Prostate gland (tissue), 2 donors: ENCODE measurements at regions not wholly inside any gene's neighbourhood (a gene's known extent, or its start where the extent isn't known, plus 50 kb on each side); places are given as distances from the start of the nearest gene placed in this dataset.

Experiments
- POLR2A ChIP-seq: fragments of 450-650 bp; IDR thresholded peaks from one replicate; pipeline ENCODE4 v1.6.1; 2016; ENCODE audit warnings: antibody characterized with exemption, mild to moderate bottlenecking
- POLR2AphosphoS5 ChIP-seq: sonication (generic); formaldehyde crosslinking; IDR thresholded peaks from one replicate; pipeline ENCODE4 v1.6.1; 2017; ENCODE audit warnings: antibody characterized with exemption
- TF ChIP-seq, protein P1 (sequence below), 4 experiments: fragments of 200-600 bp in 2 of 4; fragments of 450-650 bp in 2 of 4; sonication (generic) in 2 of 4; IDR thresholded peaks; 1 replicate in 3 of 4; 2 replicates in 1 of 4; pipeline ENCODE4 v1.5.1; 2016 to 2019; ENCODE audit warnings: antibody characterized with exemption in 4 of 4, mild to moderate bottlenecking in 2 of 4, moderate library complexity in 2 of 4

- no peak for TF ChIP-seq POLR2A
- TF ChIP-seq POLR2AphosphoS5 = no peak
- TF ChIP-seq, protein P1, sequence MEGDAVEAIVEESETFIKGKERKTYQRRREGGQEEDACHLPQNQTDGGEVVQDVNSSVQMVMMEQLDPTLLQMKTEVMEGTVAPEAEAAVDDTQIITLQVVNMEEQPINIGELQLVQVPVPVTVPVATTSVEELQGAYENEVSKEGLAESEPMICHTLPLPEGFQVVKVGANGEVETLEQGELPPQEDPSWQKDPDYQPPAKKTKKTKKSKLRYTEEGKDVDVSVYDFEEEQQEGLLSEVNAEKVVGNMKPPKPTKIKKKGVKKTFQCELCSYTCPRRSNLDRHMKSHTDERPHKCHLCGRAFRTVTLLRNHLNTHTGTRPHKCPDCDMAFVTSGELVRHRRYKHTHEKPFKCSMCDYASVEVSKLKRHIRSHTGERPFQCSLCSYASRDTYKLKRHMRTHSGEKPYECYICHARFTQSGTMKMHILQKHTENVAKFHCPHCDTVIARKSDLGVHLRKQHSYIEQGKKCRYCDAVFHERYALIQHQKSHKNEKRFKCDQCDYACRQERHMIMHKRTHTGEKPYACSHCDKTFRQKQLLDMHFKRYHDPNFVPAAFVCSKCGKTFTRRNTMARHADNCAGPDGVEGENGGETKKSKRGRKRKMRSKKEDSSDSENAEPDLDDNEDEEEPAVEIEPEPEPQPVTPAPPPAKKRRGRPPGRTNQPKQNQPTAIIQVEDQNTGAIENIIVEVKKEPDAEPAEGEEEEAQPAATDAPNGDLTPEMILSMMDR (IDR thresholded peaks at IDR 0.05) = no peak
Measured at GRCh38 chr5:96187309-96188027, 225.8 kb upstream of the ELL2 start.
